Hepatocyte (in vitro differentiated cells): ENCODE measurements at regions not wholly inside any gene's neighbourhood (a gene's known extent, or its start where the extent isn't known, plus 50 kb on each side); places are given as distances from the start of the nearest gene placed in this dataset.
A peak's percentile ranks its signal among the peaks of the same experiment; 100 is the strongest.

ENCODE experiments used
- DNase-seq: peaks from one replicate; pipeline ENCODE4 v3.0.0-alpha.2; 2016; ENCODE audit warnings: low spot score
- H2AFZ ChIP-seq: fragments of 200-600 bp; sonication (generic); 2 replicates; pipeline ENCODE4 v1.6.0; 2016; ENCODE audit warnings: antibody characterized with exemption, mild to moderate bottlenecking
- H3K27ac ChIP-seq: fragments of 200-600 bp; sonication (generic); 2 replicates; pipeline ENCODE4 v1.5.1; 2016; ENCODE audit warnings: mild to moderate bottlenecking
- H3K27me3 ChIP-seq: fragments of 200-600 bp; sonication (generic); 2 replicates; pipeline ENCODE4 v1.6.1; 2016
- H3K36me3 ChIP-seq: fragments of 200-600 bp; sonication (generic); replicated peaks from 2 replicates; pipeline ENCODE4 v1.5.1; 2016; ENCODE audit warnings: low read depth; ENCODE audit not compliant: insufficient read depth
- H3K4me1 ChIP-seq: fragments of 200-600 bp; sonication (generic); 2 replicates; pipeline ENCODE4 v1.5.1; 2016; ENCODE audit warnings: mild to moderate bottlenecking, moderate library complexity; ENCODE audit not compliant: insufficient read depth
- H3K4me2 ChIP-seq: fragments of 200-600 bp; sonication (generic); 2 replicates; pipeline ENCODE4 v1.6.0; 2016
- H3K4me3 ChIP-seq: fragments of 200-600 bp; sonication (generic); 2 replicates; pipeline ENCODE4 v1.5.1; 2016; ENCODE audit warnings: mild to moderate bottlenecking
- H3K79me2 ChIP-seq: fragments of 200-600 bp; sonication (generic); 2 replicates; pipeline ENCODE4 v1.6.0; 2017; ENCODE audit warnings: mild to moderate bottlenecking
- H3K9me2 ChIP-seq: fragments of 200-600 bp; sonication (generic); replicated peaks from 2 replicates; pipeline ENCODE4 v1.6.0; 2017; ENCODE audit warnings: mild to moderate bottlenecking; ENCODE audit not compliant: insufficient read depth
- H3K9me3 ChIP-seq: fragments of 200-600 bp; sonication (generic); 2 replicates; pipeline ENCODE4 v1.5.1; 2016; ENCODE audit warnings: low read depth, mild to moderate bottlenecking
- H4K20me1 ChIP-seq: fragments of 200-600 bp; sonication (generic); 2 replicates; pipeline ENCODE4 v1.6.0; 2016; ENCODE audit warnings: mild to moderate bottlenecking; ENCODE audit not compliant: insufficient read depth, poor library complexity, severe bottlenecking
- CTCF ChIP-seq: fragments of 200-600 bp; sonication (generic); IDR thresholded peaks from 2 replicates; pipeline ENCODE4 v1.5.1; 2016; ENCODE audit warnings: antibody characterized with exemption, mild to moderate bottlenecking; ENCODE audit not compliant: poor library complexity
- EZH2 ChIP-seq: fragments of 200-600 bp; sonication (generic); IDR thresholded peaks from 2 replicates; pipeline ENCODE4 v1.6.1; 2016; ENCODE audit warnings: antibody characterized with exemption, mild to moderate bottlenecking, borderline replicate concordance
- EZH2phosphoT487 ChIP-seq: fragments of 200-600 bp; sonication (generic); IDR thresholded peaks from one replicate; pipeline ENCODE4 v1.6.1; 2018; ENCODE audit warnings: antibody characterized with exemption, mild to moderate bottlenecking, low read depth, moderate library complexity; ENCODE audit not compliant: unreplicated experiment, severe bottlenecking
- WGBS: methylation state at CpG from one replicate; pipeline ENCODE4 v1.1.6; 2016; ENCODE audit warnings: low lambda C conversion rate; ENCODE audit errors: missing lambda C conversion rate; 5-methylcytosine and 5-hydroxymethylcytosine counted together

- Histone ChIP-seq H3K4me2 (peak overlapping the region; percentile 63), H4K20me1 (no peaks in the 10 kb centered on the region), H3K9me2 (no peaks in the 10 kb centered on the region), H3K79me2 (no peaks in the 10 kb centered on the region), H3K36me3 (no peaks in the 10 kb centered on the region), H3K4me3 (no peak overlapping the region), H3K27ac (peak overlapping the region; percentile 89), H2AFZ (peak overlapping the region; percentile 56), H3K27me3 (no peaks in the 10 kb centered on the region), H3K9me3 (no peaks in the 10 kb centered on the region), H3K4me1 (peaks cover 16% of the 10 kb centered on the region)
- 41% methylated on average over 10 of the region's 10 CpGs for WGBS
- TF ChIP-seq CTCF = no peak
- peak; percentile 71 for DNase-seq
Observed at GRCh38 chr3:107956991-107957900, 133.6 kb downstream of the CD47 start.

DNA sequence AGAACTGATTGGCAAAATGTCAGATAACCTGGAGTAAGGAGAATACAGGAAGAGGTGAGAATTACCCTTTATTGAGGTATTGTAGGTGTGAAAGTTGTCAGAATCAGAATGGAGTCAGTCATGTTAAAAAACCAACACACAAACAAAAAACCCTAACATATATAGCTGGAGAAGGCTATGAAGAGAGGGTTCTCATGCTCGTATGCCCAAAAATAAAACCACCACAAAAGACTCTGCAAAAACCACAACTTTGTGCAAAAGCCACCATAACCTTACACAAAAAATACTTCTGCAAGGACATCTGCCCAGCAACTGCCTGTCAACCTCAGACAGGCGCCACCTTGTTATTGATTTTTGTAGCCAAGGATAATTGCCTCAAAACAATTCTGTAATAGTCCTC is 136.0 kb downstream of the CD47 start:
- Histone ChIP-seq H3K4me2 (no peak overlapping the region), H3K4me1 (peaks cover 16% of the 10 kb centered on the region), H4K20me1 (no peaks in the 10 kb centered on the region), H3K4me3 (no peak overlapping the region), H3K79me2 (no peaks in the 10 kb centered on the region), H3K9me3 (no peaks in the 10 kb centered on the region), H3K27ac (no peak overlapping the region), H3K27me3 (no peaks in the 10 kb centered on the region), H3K36me3 (no peaks in the 10 kb centered on the region), H3K9me2 (no peaks in the 10 kb centered on the region), H2AFZ (no peak overlapping the region)
- WGBS = 98% methylated on average over 2 of the region's 2 CpGs
- TF ChIP-seq EZH2 = no peak
- TF ChIP-seq EZH2phosphoT487 = no peak
- no peak for DNase-seq

DNA sequence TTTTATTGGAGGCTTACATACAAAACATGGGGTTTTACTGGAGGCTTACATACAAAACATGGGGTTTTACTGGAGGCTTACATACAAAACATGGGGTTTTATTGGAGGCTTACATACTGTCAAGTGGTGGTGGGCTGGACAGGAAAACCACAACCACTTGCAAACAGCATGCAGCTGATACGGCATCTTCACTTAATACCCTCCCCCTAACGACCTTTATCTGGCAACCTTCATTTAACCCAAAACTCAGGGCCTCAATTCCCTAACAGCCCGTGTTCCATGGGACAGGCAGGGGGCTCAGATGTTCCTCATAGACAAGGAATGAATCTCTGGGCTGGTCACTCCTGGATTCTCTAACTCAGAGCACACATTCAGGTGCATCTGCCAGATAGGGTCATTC is 137.1 kb downstream of the CD47 start:
- H2AFZ ChIP-seq = no peak overlapping the region

More for the DNA sequence above, 137.1 kb downstream of the CD47 start:
- Histone ChIP-seq H3K9me2 (no peaks in the 10 kb centered on the region), H3K27ac (no peak overlapping the region), H3K4me2 (no peak overlapping the region), H3K79me2 (no peaks in the 10 kb centered on the region), H3K9me3 (no peaks in the 10 kb centered on the region), H3K27me3 (no peaks in the 10 kb centered on the region), H3K4me3 (no peak overlapping the region), H4K20me1 (no peaks in the 10 kb centered on the region), H3K36me3 (no peaks in the 10 kb centered on the region), H3K4me1 (peaks cover 14% of the 10 kb centered on the region)
- 31% methylated on average over 3 of the region's 3 CpGs for WGBS
- DNase-seq = no peak
- no peak for TF ChIP-seq EZH2phosphoT487
- TF ChIP-seq EZH2 = no peak
- TF ChIP-seq CTCF = no peak
